Esophagus squamous epithelium (tissue), 5 donors: ENCODE measurements at regions not wholly inside any gene's neighbourhood (a gene's known extent, or its start where the extent isn't known, plus 50 kb on each side); places are given as distances from the start of the nearest gene placed in this dataset.

ENCODE experiments used
- DNase-seq: peaks from one replicate; lab custom pipeline; 2025; lab: John Stamatoyannopoulos, UW
- H3K27ac ChIP-seq, 4 donors: fragments of 200-600 bp; sonication (generic); one replicate each; pipeline ENCODE4 v1.5.1; 2016 to 2019; ENCODE audit warnings: mild to moderate bottlenecking in 1 of 4
- H3K27me3 ChIP-seq, 4 donors: fragments of 200-600 bp; sonication (generic); 1 replicate in 3 of 4; 2 replicates in 1 of 4; pipeline versions ENCODE4 v1.5.1 to v1.6.0; 2017 to 2021; ENCODE audit warnings: antibody characterized with exemption in 1 of 4
- H3K36me3 ChIP-seq, 3 donors: fragments of 200-600 bp; sonication (generic); one replicate each; pipeline ENCODE4 v1.5.1; 2016 to 2019
- H3K4me1 ChIP-seq, 3 donors: fragments of 200-600 bp; sonication (generic); one replicate each; pipeline ENCODE4 v1.5.1; 2017 to 2019
- H3K4me3 ChIP-seq, 4 donors: fragments of 200-600 bp; sonication (generic); 1 replicate in 3 of 4; 2 replicates in 1 of 4; pipeline ENCODE4 v1.5.1; 2016 to 2019; ENCODE audit warnings: mild to moderate bottlenecking in 2 of 4, moderate library complexity in 1 of 4
- H3K9me3 ChIP-seq, 3 donors: fragments of 200-600 bp; sonication (generic); one replicate each; pipeline ENCODE4 v1.5.1; 2016 to 2019
- CTCF ChIP-seq, 6 experiments: fragments of 450-650 bp in 4 of 6; fragments of 200-600 bp in 2 of 6; sonication (generic) in 2 of 6; IDR thresholded peaks; one replicate each; pipeline ENCODE4 v1.5.1; 2016 to 2019; ENCODE audit warnings: antibody characterized with exemption in 6 of 6, mild to moderate bottlenecking in 4 of 6, moderate library complexity in 4 of 6
- POLR2A ChIP-seq, 4 donors: fragments of 450-650 bp; IDR thresholded peaks; one replicate each; pipeline ENCODE4 v1.6.1; 2017; ENCODE audit warnings: antibody characterized with exemption in 4 of 4, mild to moderate bottlenecking in 4 of 4, moderate library complexity in 3 of 4
- WGBS, 2 donors: methylation state at CpG; one replicate each; pipeline ENCODE4 v1.1.5; 2018; 5-methylcytosine and 5-hydroxymethylcytosine counted together
- intact Hi-C: fragments of 100-400 bp; cut with DNase I; formaldehyde crosslinking; loops from one replicate; pipeline ENCODE4 v1.15.0; 2022
- donor health status: DM: yes; HTN: yes; CAD: no.

GRCh38 chr7:109835577-109835976 is 1255.3 kb upstream of the LRRN3 start:
- H3K4me3 ChIP-seq, result no peak overlapping the region
- H3K27ac ChIP-seq, result no peak overlapping the region
- H3K4me1 ChIP-seq, result no peaks in the 10 kb centered on the region
- H3K9me3 ChIP-seq, result no peaks in the 10 kb centered on the region
- no peak for DNase-seq
- no peaks in the 10 kb centered on the region for H3K27me3 ChIP-seq
- intact Hi-C loops, result no loop called here
- no peaks in the 10 kb centered on the region for H3K36me3 ChIP-seq
- TF ChIP-seq POLR2A (IDR thresholded peaks at IDR 0.05), result no peak
- TF ChIP-seq CTCF (IDR thresholded peaks at IDR 0.05), result no peak

- Histone ChIP-seq H3K36me3 (no peaks in the 10 kb centered on the region), H3K27ac (no peak overlapping the region), H3K27me3 (no peaks in the 10 kb centered on the region), H3K4me1 (no peaks in the 10 kb centered on the region), H3K9me3 (no peaks in the 10 kb centered on the region), H3K4me3 (no peak overlapping the region)
- 65 to 71% methylated on average over 3 of the region's 3 CpGs for WGBS, 2 donors
- intact Hi-C loops, result no loop called here
- no peak for TF ChIP-seq CTCF (IDR thresholded peaks at IDR 0.05)
- TF ChIP-seq POLR2A (IDR thresholded peaks at IDR 0.05), result no peak
- no peak for DNase-seq
Measured at GRCh38 chr7:109836016-109836415, 1254.9 kb upstream of the LRRN3 start.

- no peaks in the 10 kb centered on the region for H3K36me3 ChIP-seq
- H3K27ac ChIP-seq, result no peak overlapping the region
- DNase-seq, result no peak
- TF ChIP-seq POLR2A (IDR thresholded peaks at IDR 0.05), result no peak
- TF ChIP-seq CTCF (IDR thresholded peaks at IDR 0.05), result no peak
- H3K27me3 ChIP-seq, result no peaks in the 10 kb centered on the region
- WGBS, 2 donors, result 77 to 82% methylated on average over 4 of the region's 4 CpGs
- intact Hi-C loops, result no loop called here
- H3K4me1 ChIP-seq, result no peaks in the 10 kb centered on the region
- no peaks in the 10 kb centered on the region for H3K9me3 ChIP-seq
- no peak overlapping the region for H3K4me3 ChIP-seq
Measured at GRCh38 chr7:109842386-109842785, 1248.5 kb upstream of the LRRN3 start.

- intact Hi-C loops, result no loop called here
- H3K27me3 ChIP-seq, result no peaks in the 10 kb centered on the region
- no peaks in the 10 kb centered on the region for H3K9me3 ChIP-seq
- H3K27ac ChIP-seq, result no peak overlapping the region
- H3K4me3 ChIP-seq, result no peak overlapping the region
- no peak for TF ChIP-seq POLR2A (IDR thresholded peaks at IDR 0.05)
- TF ChIP-seq CTCF (IDR thresholded peaks at IDR 0.05), result peak in 5 of 6 experiments; percentile 22 to 38 (median 26)
- DNase-seq, result no peak
- H3K36me3 ChIP-seq, result no peaks in the 10 kb centered on the region
- no peaks in the 10 kb centered on the region for H3K4me1 ChIP-seq
Measured at GRCh38 chr7:109844362-109844761, 1246.6 kb upstream of the LRRN3 start.

GRCh38 chr7:109864230-109864629 is 1226.7 kb upstream of the LRRN3 start:
- DNase-seq, result no peak
- H3K36me3 ChIP-seq, result no peaks in the 10 kb centered on the region
- H3K4me3 ChIP-seq, result no peak overlapping the region
- no peak overlapping the region for H3K27ac ChIP-seq
- H3K9me3 ChIP-seq, result no peaks in the 10 kb centered on the region
- H3K27me3 ChIP-seq, result no peaks in the 10 kb centered on the region
- intact Hi-C loops, result no loop called here
- H3K4me1 ChIP-seq, result no peaks in the 10 kb centered on the region
- TF ChIP-seq POLR2A (IDR thresholded peaks at IDR 0.05), result no peak
- TF ChIP-seq CTCF (IDR thresholded peaks at IDR 0.05), result no peak
